ENCODE measurements at regions not wholly inside any gene's neighbourhood (a gene's known extent, or its start where the extent isn't known, plus 50 kb on each side); places are given as distances from the start of the nearest gene placed in this dataset.

GRCh38 chr5:90338712-90339372 lies 70.7 kb downstream of the CETN3 start:
- ChIA-PET CTCF (interaction anchor here (0.6 kb wide), 1 partner anchor 15 kb away, joined by 3 read pairs; no protein-coding TSS in a partner anchor), POLR2A (no interaction called here)
- Histone ChIP-seq H3K27me3 (ENCODE audit: control insufficient read depth, insufficient read depth, low read length) (no peaks in the 10 kb centered on the region), H3K36me3 (ENCODE audit: control insufficient read depth, insufficient read depth, low read length) (no peaks in the 10 kb centered on the region), H3K4me3 (ENCODE audit: low read depth, low read length) (no peak overlapping the region)
- no peak for TF ChIP-seq CTCF (IDR thresholded peaks at IDR 0.05; ENCODE audit: insufficient read depth, low read depth, low read length)
- no peak for DNase-seq (ENCODE audit: low read depth)

GRCh38 chr5:90337449-90338052 lies 72.0 kb downstream of the CETN3 start:
- Histone ChIP-seq H3K27me3 (ENCODE audit: control insufficient read depth, insufficient read depth, low read length) (no peaks in the 10 kb centered on the region), H3K36me3 (ENCODE audit: control insufficient read depth, insufficient read depth, low read length) (no peaks in the 10 kb centered on the region), H3K4me3 (ENCODE audit: low read depth, low read length) (no peak overlapping the region)
- no peak for DNase-seq (ENCODE audit: low read depth)
- ChIA-PET CTCF (no interaction called here), POLR2A (no interaction called here)
- TF ChIP-seq CTCF (IDR thresholded peaks at IDR 0.05; ENCODE audit: insufficient read depth, low read depth, low read length) = no peak

GRCh38 chr5:90336752-90337151 lies 72.8 kb downstream of the CETN3 start:
- no peaks in the 10 kb centered on the region for H3K36me3 ChIP-seq (ENCODE audit: control insufficient read depth, insufficient read depth, low read length)
- H3K4me3 ChIP-seq (ENCODE audit: low read depth, low read length) = no peak overlapping the region
- no peaks in the 10 kb centered on the region for H3K27me3 ChIP-seq (ENCODE audit: control insufficient read depth, insufficient read depth, low read length)
- ChIA-PET CTCF (no interaction called here), POLR2A (no interaction called here)
- DNase-seq (ENCODE audit: low read depth) = no peak
- no peak for TF ChIP-seq CTCF (IDR thresholded peaks at IDR 0.05; ENCODE audit: insufficient read depth, low read depth, low read length)

GRCh38 chr5:90334741-90335140 lies 74.8 kb downstream of the CETN3 start:
- Histone ChIP-seq H3K4me3 (ENCODE audit: low read depth, low read length) (no peak overlapping the region), H3K27me3 (ENCODE audit: control insufficient read depth, insufficient read depth, low read length) (no peaks in the 10 kb centered on the region), H3K36me3 (ENCODE audit: control insufficient read depth, insufficient read depth, low read length) (no peaks in the 10 kb centered on the region)
- no peak for DNase-seq (ENCODE audit: low read depth)
- ChIA-PET POLR2A (no interaction called here), CTCF (no interaction called here)
- no peak for TF ChIP-seq CTCF (IDR thresholded peaks at IDR 0.05; ENCODE audit: insufficient read depth, low read depth, low read length)

- CTCF ChIA-PET = interaction anchor here (0.6 kb wide), 1 partner anchor 36 kb away, joined by 3 read pairs; no protein-coding TSS in a partner anchor
- TF ChIP-seq CTCF (IDR thresholded peaks at IDR 0.05; ENCODE audit: insufficient read depth, low read depth, low read length) = no peak
- POLR2A ChIA-PET = no interaction called here
- Histone ChIP-seq H3K4me3 (ENCODE audit: low read depth, low read length) (no peak overlapping the region), H3K27me3 (ENCODE audit: control insufficient read depth, insufficient read depth, low read length) (no peaks in the 10 kb centered on the region), H3K36me3 (ENCODE audit: control insufficient read depth, insufficient read depth, low read length) (no peaks in the 10 kb centered on the region)
- DNase-seq (ENCODE audit: low read depth) = no peak
Measured at GRCh38 chr5:90329911-90330310, 79.6 kb downstream of the CETN3 start.

Data from BJ (cell line).